ENCODE measurements at regions not wholly inside any gene's neighbourhood (a gene's known extent, or its start where the extent isn't known, plus 50 kb on each side); places are given as distances from the start of the nearest gene placed in this dataset.

DNA sequence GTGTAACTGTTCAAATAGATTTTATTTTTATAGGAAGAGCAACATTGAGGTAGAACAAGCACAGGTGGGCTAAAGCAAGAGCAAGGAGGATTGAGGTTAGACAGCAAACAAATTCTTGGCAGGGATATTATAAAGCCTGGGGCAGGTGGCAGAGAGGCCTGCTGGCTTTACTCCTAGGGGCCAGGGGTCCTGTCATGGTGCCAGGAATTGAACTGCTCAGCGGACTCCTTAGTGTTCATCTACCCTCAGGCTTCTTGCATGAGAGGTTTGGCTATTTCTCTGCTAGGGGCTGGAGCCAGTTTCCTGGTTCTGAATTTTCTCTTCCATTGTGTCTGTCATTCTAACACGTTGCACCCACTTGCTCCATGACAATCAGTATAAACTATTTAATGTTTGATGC is 217.2 kb upstream of the NCAM1 start:
- DNase-seq, result no peak

GRCh38 chr11:112745973-112746372 is 215.2 kb upstream of the NCAM1 start:
- no peak for DNase-seq

DNA sequence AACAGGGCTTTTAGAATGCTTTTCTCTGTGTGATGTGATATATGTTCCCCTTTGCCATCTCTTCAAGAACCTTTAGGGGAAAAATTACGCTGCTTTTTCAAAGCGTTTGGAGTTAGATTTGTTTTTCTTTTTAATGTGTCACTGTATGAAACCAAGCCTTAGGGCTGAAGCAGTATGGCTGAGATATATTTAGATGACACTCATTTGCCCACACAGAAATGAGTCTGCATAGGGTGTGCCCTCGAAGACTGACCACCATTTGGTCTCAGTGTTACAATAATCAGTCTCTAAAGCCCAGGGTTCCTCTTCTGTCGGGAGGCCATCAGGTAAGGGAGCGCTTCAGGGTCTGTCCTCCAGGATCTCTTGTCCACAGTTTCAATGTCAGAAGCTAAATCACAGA is 213.0 kb upstream of the NCAM1 start:
- no peak for DNase-seq

DNA sequence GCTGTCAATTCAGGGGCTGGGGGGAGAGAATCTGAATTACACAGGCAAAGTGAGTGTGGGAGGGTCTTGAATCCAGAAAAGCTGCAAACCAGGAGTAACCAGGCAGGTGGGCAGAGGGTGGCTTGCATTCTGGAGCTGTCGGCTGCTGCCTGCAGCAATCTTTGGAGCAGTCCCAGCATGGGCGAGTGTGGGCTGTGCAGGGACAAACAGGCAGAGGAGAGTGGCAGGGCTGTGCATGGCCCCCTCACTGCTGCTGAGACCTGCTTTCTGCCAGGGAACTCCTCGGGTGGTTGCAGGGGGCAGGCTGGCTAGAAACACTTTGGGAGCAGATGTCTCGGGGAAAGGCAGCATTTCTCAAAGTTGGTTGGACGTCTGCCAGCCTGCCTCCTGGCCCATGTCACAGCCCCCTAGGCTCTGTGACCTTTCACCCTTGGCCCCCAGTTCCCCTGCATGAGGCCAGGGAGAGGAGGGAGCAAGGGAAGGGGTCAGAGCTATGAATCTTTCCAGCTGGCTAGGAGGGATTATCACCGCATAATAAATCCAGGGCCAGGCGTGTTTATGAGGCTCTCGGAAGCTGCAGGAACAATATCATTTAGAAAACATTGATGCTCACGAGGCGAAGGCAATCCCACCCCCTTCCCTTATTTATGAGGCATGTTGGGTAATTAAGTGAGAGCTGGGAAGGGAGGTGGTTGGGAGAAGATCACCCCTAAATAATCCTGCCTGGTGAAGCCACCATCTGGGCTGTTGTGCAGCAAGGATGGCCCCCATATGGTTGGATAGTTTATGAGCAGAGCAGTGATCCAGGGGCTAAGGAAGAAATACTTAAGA is 212.3 kb upstream of the NCAM1 start:
- DNase-seq, result peak in 33 of 58 donors; percentile 9 to 75 (median 40)

DNA sequence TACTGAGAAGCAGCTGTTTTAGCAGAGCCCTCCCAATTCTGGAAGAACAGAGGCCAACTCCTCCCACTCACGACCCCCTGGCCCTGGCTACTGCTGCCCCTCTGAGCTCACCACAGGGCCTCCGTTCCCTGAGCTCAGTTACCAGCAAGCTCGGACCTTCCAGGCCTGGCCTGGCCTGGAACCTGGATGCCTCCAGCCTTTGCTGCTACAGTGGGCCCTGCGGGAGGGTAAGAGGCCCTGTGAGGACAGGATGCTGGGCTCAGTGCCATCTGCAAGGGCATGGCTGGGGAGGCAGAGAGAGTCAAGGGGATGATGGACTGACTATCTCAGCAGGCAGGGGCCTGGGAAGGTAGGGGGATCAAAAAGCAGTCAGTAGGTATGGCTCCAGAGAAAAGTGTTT is 209.9 kb upstream of the NCAM1 start:
- DNase-seq, result peak in 4 of 58 donors; percentile 11 to 18 (median 14)

- DNase-seq, result no peak
Observed at GRCh38 chr11:112751772-112752171, 209.4 kb upstream of the NCAM1 start.

DNA sequence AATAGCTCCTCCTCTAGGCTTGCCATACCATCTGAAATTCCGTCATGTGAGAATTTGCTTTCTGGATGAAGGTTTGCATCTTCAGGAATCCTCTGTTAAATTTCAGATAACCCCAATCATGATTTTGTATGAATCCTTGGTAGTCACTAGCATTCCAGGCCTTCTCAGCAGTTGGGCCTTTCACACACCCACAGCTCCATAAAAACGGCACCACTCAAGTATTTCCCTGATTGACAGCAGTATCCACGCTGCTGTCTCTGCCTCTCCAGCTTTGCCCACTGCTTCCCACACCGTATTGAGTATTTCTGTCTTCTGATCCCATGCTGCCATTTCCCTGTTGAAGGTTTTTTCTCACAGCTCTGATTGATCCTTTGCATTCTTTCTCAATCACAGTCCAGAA is 208.7 kb upstream of the NCAM1 start:
- no peak for DNase-seq

GRCh38 chr11:112753706-112754105 is 207.5 kb upstream of the NCAM1 start:
- DNase-seq, result no peak

- no peak for DNase-seq
Observed at GRCh38 chr11:112759418-112759817, 201.8 kb upstream of the NCAM1 start.

DNA sequence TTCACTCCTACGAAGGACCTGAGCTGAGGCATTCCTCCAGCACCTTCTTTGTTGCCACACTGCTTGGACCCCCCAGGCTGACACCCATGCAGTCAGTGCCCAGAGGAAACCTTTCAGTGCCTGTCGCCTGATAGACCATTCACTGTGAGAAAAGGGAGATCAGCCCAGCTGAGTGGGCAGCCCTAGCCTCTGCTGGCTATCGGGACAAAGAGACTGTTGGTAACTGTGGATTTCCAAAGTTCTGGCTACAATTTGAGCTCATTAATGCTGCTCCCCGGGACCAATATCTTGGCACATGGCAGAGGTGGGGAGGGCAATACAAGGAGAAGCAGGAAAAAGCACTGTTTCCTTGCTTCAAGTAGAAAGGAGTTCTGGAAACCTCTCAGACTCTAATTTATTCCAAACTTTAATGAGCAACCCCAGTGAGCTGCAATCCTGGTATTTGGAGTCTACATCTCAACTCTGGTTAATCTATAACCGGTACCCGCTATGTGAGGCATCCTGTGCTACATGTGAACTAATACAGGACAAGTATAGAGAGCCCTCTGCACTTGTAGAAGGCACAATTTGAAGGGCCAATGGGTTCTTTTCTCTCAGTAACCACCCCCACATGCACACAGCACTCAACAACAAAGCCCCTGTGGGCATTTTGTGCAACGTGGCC is 200.7 kb upstream of the NCAM1 start:
- peak in 29 of 58 donors; percentile 13 to 85 (median 41) for DNase-seq

DNA sequence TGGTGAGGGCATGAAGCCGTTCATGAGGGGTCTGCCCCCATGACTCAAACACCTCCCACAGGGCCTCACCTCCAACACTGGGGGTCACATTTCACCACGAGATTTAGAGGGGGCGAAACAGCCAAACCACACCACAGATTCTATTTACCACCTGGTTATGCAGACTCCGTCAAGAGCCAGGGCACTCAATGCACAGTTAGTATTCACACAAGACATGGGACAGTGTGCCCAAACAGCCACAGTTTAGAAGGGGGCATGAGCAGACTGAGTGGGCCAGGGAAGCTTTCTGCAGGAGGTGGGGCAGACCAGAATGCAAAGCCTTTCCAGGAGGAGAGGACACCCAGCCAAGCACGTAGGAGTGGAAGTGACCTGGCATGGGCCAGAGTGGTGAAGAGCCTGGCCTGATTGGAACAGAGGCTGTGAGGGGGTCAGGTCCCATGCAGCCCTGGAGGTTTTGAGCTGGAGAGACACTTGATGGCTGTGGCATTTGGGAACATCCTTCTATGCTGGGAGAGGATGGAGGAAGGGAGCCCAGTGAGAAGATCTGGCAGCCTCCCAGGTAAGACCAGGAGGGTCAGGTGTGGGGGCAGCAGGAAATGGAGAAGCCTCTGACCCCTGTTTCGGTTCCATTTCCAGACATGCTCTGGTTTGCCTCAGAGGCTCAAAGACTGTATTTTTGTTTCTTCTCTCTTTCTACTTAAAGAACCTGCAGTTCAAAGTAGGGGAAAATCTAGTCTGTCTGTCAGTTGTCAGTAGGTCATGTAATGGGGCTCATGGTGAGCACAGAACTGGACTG is 199.1 kb upstream of the NCAM1 start:
- DNase-seq, result no peak

- peak in 8 of 58 donors; percentile 17 to 39 (median 28) for DNase-seq
Observed at GRCh38 chr11:112762707-112763090, 198.5 kb upstream of the NCAM1 start.

DNA sequence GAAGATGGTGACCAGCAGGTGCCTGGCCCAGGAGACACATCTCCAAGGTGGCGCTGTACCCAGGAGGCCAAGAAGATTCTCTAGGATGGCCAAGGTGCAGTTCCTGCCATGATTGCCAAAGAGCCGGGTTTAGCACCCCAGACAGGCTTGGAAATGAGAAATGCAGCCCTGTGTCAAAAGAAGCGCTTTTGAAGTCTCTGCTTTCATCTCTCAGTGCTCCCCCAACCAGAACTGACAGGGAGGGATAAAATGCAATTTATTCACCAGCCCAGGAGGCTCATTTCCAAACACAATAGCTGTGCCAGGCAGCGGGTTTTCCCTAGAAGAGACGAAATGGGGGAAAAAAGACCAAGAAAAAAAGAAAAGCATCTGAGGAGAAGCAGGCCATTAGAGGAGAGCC is 195.9 kb upstream of the NCAM1 start:
- no peak for DNase-seq

DNA sequence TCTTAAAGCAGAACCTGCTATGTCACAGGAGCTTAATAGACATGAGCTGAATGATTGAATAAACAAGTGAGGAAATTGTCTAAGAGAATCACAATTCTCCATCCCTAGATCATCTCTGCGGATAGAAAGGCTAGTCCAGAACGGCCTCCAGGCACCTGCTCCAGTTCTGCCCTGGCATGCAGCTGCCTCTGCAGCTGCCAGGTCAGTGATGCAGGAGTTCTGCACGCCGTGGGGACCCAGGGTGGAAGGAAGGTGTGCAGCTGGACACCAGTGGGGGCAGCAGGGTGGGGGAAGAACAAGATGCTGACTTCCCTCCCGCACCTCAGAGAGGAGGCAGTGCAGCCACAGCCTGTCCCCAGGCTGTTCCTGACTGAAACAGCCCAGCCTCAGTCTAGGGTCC is 192.1 kb upstream of the NCAM1 start:
- DNase-seq, result peak in 4 of 58 donors; percentile 9 to 37 (median 29)

- DNase-seq, result peak in 1 of 58 donors; percentile 25
Observed at GRCh38 chr11:112769584-112769983, 191.6 kb upstream of the NCAM1 start.

- DNase-seq, result peak in 1 of 58 donors; percentile 36
Observed at GRCh38 chr11:112770033-112770432, 191.2 kb upstream of the NCAM1 start.

GRCh38 chr11:112770487-112770886 is 190.7 kb upstream of the NCAM1 start:
- peak in 51 of 58 donors; percentile 32 to 93 (median 74) for DNase-seq

GRCh38 chr11:112771851-112772250 is 189.4 kb upstream of the NCAM1 start:
- DNase-seq, result no peak

GRCh38 chr11:112773264-112773663 is 188.0 kb upstream of the NCAM1 start:
- DNase-seq, result peak in 32 of 58 donors; percentile 20 to 83 (median 50)

- peak in 1 of 58 donors; percentile 30 for DNase-seq
Observed at GRCh38 chr11:112776834-112777233, 184.4 kb upstream of the NCAM1 start.

GRCh38 chr11:112777283-112777751 is 183.9 kb upstream of the NCAM1 start:
- DNase-seq, result peak in 1 of 58 donors; percentile 37
